NOMO-1 treated with DMSO at 0.1 percent for 48 hours (cell line): ENCODE measurements at regions not wholly inside any gene's neighbourhood (a gene's known extent, or its start where the extent isn't known, plus 50 kb on each side); places are given as distances from the start of the nearest gene placed in this dataset.
A peak's percentile ranks its signal among the peaks of the same experiment; 100 is the strongest.
"Not testable (repeated sequence)": the region's sequence is repeated elsewhere in the genome, so short reads cannot be mapped to it uniquely, and the experiment has no call there.

ENCODE experiments used
- DNase-seq: peaks from one replicate; lab custom pipeline; 2025; ENCODE audit not compliant: unreplicated experiment; lab: John Stamatoyannopoulos, UW

DNA sequence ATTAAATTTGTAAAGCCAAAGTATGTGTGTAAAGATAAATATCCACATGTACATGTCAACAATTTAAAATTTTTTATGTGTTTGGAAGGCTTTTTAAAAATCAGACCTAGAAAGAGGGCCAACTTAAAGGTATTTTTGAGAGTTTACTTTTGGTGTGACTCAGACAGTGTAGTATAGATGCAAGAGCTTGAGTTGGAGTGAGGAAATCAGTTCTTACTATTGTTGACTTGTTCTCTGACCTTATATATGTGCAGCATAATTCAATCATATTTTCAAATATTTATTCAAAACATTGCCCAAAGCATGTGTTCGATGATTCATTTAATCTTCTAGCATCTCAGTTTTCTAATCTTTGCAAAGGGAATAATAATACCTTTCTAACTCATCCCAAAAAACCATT, 243.7 kb upstream of the PRKCQ start:
- DNase-seq: no peak

DNA sequence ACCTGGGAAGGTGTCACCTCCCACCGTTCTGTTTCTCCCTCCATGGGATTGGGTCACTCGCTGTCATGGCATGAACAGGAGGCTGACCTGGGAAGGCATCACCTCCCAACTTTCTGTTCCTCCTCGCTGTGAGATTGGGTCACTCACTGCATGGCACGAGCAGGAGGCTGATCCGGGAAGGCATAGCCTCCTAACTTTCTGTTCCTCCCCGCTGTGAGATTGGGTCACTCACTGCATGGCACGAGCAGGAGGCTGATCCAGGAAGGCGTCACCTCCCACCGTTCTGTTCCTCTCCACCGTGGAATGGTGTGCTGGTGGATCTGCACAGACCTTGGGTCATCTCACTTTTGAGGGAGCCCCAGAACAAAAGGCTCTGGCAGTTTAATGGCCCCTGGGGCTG, 239.2 kb upstream of the PRKCQ start:
- DNase-seq: no peak

DNA sequence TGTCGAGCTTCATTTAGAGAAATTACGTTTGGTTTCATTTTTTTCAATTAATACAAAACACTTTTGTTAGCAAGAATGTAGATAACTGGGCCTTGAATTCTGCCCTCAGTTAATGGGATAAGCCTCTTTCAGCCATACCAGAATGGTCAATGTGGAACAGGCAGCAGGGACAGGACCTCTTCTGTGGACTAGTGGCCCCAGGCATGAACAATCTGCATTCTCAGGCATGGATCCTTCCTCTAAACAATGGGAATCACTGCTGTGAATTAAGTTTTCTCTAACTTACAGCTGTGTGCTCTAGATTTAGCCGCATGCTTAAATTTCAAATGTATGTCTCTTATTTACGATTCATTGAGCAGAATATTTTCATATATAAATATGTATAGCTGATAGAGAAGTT, 237.7 kb upstream of the PRKCQ start:
- DNase-seq: no peak

- no peak for DNase-seq
Measured at GRCh38 chr10:6815346-6815745, 235.3 kb upstream of the PRKCQ start.

GRCh38 chr10:6813856-6814255, 233.8 kb upstream of the PRKCQ start:
- no peak for DNase-seq

GRCh38 chr10:6813306-6813705, 233.2 kb upstream of the PRKCQ start:
- DNase-seq: no peak

DNA sequence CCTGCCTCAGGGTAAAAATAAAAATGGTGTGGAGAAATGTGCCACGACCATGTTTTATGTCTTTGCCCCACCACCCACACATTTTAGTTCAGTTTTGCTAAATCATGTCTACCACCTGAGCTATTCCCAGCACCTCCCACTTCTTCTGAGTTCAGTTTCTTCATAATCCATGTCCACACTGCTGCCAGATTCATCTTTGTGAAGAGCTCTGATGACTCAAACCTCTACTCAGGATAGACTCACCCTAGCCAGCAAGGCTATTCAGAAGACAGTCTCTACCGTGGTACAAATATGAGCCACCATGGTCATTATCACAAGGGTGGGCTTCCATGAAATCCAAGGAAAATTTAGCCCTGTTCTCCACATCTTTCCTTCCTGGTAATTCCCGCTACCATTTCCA, 231.1 kb upstream of the PRKCQ start:
- DNase-seq: no peak

GRCh38 chr10:6803427-6803783, 223.3 kb upstream of the PRKCQ start:
- DNase-seq: no peak

DNA sequence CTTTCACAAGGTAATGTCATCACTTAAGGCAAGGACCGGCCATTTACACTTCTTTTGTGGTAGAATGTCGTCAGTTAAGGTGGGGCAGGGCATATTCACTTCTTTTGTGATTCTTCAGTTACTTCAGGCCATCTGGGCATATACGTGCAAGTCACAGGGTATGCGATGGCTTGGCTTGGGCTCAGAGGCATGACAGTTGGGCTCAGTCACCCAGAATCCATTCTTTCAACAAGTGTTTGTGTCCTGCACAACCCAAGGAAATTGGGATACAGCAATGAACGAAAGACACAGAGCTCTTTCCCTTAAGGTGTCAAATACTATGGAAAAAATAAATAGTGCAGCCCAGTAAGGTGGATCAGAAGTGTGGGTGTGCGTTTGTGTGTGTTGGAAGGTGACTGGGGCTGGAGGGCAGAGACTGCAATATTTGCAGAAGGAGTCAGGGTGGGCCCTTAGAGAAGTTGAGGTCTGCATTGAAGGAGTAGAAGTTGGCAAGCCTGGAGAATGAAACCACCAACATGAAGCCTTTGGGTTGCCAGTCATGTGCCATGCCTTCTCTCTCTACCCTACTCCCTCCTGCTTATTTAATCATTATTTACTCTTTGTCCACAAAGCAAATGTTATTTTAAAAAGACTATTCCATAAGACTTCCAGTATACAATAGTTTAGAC, 222.8 kb upstream of the PRKCQ start:
- no peak for DNase-seq

DNA sequence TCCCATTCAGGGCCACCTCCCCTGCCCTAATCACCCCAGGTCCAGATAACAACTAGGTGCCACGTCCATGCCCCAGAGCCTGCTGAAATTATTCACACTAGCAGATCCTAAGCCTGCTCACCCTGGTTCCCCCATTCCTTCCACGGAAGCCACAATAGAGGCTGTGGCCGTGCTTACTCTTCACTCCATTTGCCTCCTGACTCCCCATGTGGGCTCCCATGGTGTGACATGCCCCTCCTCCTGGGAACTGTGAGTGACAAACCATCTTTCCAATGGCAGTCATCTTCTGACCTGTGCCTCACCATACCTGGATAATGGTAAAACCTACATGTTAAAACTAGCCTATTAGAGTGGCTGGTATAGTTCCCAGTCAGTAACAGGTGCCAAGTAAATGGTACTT, 216.2 kb upstream of the PRKCQ start:
- no peak for DNase-seq

GRCh38 chr10:6795541-6795940, 215.5 kb upstream of the PRKCQ start:
- DNase-seq: no peak

- DNase-seq: not testable (repeated sequence)
Measured at GRCh38 chr10:6794841-6795240, 214.8 kb upstream of the PRKCQ start.

DNA sequence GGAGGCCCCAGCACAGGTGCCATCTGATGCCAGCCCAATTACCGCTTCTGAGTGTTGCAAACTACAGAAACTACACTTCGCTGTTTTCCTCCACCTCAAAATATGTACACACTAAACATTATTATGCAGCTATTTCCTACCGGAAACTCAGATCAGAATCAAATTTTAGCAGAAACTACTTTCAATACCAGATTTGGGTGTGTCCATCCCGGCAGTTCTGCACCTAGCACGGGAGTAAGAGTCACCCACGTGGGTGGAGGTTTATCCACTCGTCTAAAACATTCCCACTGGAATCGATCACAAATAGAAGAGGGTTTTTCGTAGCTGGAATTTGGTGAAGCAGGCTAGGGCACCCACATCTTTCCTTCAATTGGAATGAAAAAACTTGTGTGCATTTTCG, 214.4 kb upstream of the PRKCQ start:
- DNase-seq: no peak

DNA sequence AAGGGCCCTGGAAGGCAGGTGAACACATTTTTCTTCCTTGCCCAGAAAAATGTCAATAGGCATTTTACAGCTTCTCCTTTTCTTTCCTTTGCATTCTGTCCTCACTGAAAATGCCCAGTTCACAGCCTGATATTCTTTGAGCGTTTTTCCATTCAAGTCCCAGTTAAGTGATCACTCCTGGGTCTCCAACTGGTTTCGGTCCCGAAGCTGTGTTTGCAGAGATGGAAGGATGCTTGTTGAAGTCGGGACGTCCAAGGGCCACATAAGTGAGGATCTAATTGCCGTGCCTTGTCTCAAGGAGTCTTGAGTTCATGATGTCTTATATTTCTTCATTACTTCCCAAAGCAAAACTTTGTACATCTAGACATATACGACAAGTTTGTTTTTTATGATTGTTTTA, 208.7 kb upstream of the PRKCQ start:
- DNase-seq: no peak

DNA sequence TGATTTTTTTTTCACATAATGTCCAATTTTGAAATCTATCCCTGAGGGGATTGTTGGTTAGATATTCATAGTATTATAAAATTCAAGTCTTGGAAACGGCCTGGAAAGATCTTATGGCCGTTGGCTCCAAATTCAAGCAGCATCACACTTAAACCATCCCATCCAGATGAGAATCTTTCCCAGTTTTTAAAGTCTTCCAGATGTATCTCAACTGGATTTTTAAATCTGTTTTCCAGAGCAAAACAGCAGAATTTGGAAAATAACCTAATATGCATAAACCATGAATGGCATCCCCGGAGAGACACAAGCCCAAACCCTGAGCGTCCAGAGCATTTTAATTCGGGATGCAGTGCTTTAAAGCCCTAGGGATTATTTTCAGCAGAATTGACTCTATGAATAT, 208.2 kb upstream of the PRKCQ start:
- DNase-seq: no peak

DNA sequence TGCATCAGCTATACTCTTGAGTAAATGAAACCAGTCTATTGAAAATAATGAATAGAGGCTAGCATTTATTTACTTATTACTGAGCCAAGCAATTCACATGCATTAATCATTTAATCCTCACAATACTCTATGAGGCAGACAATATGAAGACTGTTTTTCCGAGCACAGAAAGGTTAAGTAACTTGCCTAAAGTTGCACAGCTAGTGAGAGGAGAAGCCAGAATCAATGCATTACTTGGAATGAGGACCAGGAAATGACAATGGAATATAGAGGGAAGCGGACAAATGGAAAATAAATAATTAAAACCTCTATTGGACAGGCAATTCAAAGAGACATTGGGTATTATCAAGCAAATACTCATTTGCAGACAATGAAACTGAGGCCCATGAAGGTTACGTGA, 207.6 kb upstream of the PRKCQ start:
- DNase-seq: no peak

GRCh38 chr10:6787091-6787490, 207.0 kb upstream of the PRKCQ start:
- no peak for DNase-seq

- no peak for DNase-seq
Measured at GRCh38 chr10:6786579-6787031, 206.5 kb upstream of the PRKCQ start.

DNA sequence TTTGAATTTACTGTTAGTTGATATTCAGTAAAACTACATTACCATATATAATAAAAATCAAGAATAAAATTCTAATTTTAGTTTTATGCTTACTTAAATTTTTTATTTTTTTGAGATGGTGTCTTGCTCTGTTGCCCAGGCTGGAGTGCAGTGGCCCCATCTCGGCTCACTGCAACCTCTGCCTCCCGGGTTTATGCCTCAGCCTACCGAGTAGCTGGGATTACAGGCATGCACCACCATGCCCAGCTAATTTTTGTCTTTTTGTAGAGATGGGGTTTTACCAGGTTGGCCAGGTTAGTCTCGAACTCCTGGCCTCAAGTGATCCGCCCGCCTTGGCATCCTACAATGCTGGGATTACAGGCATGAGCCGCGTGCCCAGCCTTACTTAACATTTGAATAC, 204.4 kb upstream of the PRKCQ start:
- not testable (repeated sequence) for DNase-seq

DNA sequence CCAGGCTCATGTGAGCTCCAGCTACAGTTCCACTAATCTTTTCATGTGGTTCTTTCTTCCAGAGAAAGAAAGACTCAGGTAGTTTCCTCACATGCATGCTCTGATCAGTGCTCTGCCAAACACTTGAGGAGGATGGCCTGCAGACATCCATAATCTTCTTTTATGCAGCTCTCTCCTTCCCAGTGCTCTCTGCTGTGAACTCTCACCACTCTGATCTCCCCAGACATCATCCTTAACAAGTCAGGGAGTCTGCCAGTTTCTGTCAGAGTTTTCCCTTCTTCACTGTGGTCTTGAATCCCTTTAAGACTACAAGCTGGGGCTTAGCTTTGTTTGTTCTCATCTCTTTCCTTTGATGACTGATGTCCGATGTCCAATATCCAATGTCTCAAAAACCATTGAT, 203.4 kb upstream of the PRKCQ start:
- no peak for DNase-seq

- DNase-seq: no peak
Measured at GRCh38 chr10:6782378-6782777, 202.3 kb upstream of the PRKCQ start.

DNA sequence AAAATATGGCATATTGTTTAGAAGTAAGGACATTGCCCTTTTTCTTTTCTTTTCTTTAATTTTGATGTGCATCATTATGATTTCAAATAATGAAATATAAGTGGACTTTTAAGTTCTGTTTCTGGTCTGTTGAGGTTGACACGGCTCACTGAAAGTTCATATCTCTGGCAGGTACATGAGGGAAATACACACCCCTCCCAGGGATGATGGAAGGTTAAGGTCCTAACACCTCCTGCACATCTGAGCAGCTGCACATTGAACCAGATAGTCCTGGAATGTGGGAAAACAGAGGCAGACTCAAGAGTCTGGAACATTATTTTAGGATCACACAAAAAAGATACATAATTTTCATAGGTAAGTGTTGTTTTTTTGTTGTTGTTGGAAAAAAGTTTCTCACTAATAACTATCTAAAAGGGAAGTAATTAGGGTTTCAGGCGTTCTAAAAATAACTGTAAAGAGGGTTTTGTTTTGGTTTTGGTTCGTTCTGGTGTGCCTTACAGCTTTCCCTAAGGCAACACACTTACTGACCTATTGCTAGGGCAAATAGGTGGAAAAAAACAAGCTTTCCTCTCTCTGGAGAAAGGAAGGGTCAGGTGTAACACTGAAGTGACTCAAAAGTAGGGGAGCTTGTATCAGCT, 201.2 kb upstream of the PRKCQ start:
- peak; percentile 14 for DNase-seq

GRCh38 chr10:6780008-6780677, 200.1 kb upstream of the PRKCQ start:
- no peak for DNase-seq
